ENCODE measurements at regions not wholly inside any gene's neighbourhood (a gene's known extent, or its start where the extent isn't known, plus 50 kb on each side); places are given as distances from the start of the nearest gene placed in this dataset.

GRCh38 chr13:31962731-31963370, 68.7 kb upstream of the FRY start:
- DNase-seq (ENCODE audit: low read depth) = no peak

GRCh38 chr13:31963631-31964030, 67.9 kb upstream of the FRY start:
- DNase-seq (ENCODE audit: low read depth) = no peak

GRCh38 chr13:31964168-31964567, 67.4 kb upstream of the FRY start:
- no peak for DNase-seq (ENCODE audit: low read depth)

GRCh38 chr13:31965361-31966066, 66.1 kb upstream of the FRY start:
- DNase-seq (ENCODE audit: low read depth) = no peak

- DNase-seq (ENCODE audit: low read depth) = no peak
Observed at GRCh38 chr13:31967155-31967554, 64.4 kb upstream of the FRY start.

- no peak for DNase-seq (ENCODE audit: low read depth)
Observed at GRCh38 chr13:31968473-31968872, 63.1 kb upstream of the FRY start.

- no peak for DNase-seq (ENCODE audit: low read depth)
Observed at GRCh38 chr13:31970231-31970930, 61.2 kb upstream of the FRY start.

- DNase-seq (ENCODE audit: low read depth) = no peak
Observed at GRCh38 chr13:31972453-31972852, 59.1 kb upstream of the FRY start.

- DNase-seq (ENCODE audit: low read depth) = no peak
Observed at GRCh38 chr13:31978021-31978420, 53.6 kb upstream of the FRY start.

- DNase-seq (ENCODE audit: low read depth) = no peak
Observed at GRCh38 chr13:31980830-31981229, 50.7 kb upstream of the FRY start.

Measured in activated gamma-delta T cell treated with anti-CD3 and anti-CD28 coated beads, Interleukin-2, amount 50 U/mL, for 16 hours (primary cell).